Erythroblast (primary cell): ENCODE measurements at regions not wholly inside any gene's neighbourhood (a gene's known extent, or its start where the extent isn't known, plus 50 kb on each side); places are given as distances from the start of the nearest gene placed in this dataset.

Experiments
- GATA1 ChIP-seq: IDR thresholded peaks from 2 replicates; pipeline ENCODE4 v1.6.1; 2011; ENCODE audit warnings: low read depth, mild to moderate bottlenecking, control low read depth, low read length, moderate library complexity
- POLR2A ChIP-seq: IDR thresholded peaks from 2 replicates; pipeline ENCODE4 v1.6.1; 2011; ENCODE audit warnings: mild to moderate bottlenecking, low read length

GRCh38 chr13:59464926-59465325 is 698.8 kb downstream of the DIAPH3 start:
- no peak for TF ChIP-seq POLR2A
- TF ChIP-seq GATA1, result no peak
